Mucosa of rectum (tissue), 2 donors: ENCODE measurements at regions not wholly inside any gene's neighbourhood (a gene's known extent, or its start where the extent isn't known, plus 50 kb on each side); places are given as distances from the start of the nearest gene placed in this dataset.

Experiments
- H3K27ac ChIP-seq, 2 donors: one replicate each; pipeline ENCODE4 v1.7.0; 2013; ENCODE audit warnings: inconsistent platforms in 2 of 2, low read depth in 2 of 2, low read length in 2 of 2
- H3K27me3 ChIP-seq, 2 donors: one replicate each; pipeline ENCODE4 v1.7.0; 2013; ENCODE audit warnings: low read length in 2 of 2; ENCODE audit not compliant: control insufficient read depth in 2 of 2, insufficient read depth in 2 of 2
- H3K36me3 ChIP-seq, 2 donors: one replicate each; pipeline ENCODE4 v1.7.0; 2013; ENCODE audit warnings: low read length in 2 of 2; ENCODE audit not compliant: control insufficient read depth in 2 of 2, insufficient read depth in 2 of 2
- H3K4me1 ChIP-seq, 2 donors: one replicate each; pipeline ENCODE4 v1.7.0; 2013; ENCODE audit warnings: low read length in 2 of 2, mild to moderate bottlenecking in 1 of 2; ENCODE audit not compliant: control insufficient read depth in 2 of 2, insufficient read depth in 2 of 2
- H3K4me3 ChIP-seq, 2 donors: one replicate each; pipeline ENCODE4 v1.7.0; 2013; ENCODE audit warnings: low read length in 2 of 2
- H3K9ac ChIP-seq, 2 donors: one replicate each; pipeline ENCODE4 v1.7.0; 2013; ENCODE audit warnings: low read length in 2 of 2, low read depth in 1 of 2, mild to moderate bottlenecking in 1 of 2
- H3K9me3 ChIP-seq, 2 donors: one replicate each; pipeline ENCODE4 v1.7.0; 2013; ENCODE audit warnings: low read length in 2 of 2; ENCODE audit not compliant: control insufficient read depth in 2 of 2
- donor health status: healthy.
- donor health status: Normal muscosa, but diverticular disease.

GRCh38 chr4:63678358-63678931 lies 730.8 kb downstream of the TECRL start:
- no peaks in the 10 kb centered on the region for H3K27me3 ChIP-seq
- H3K9me3 ChIP-seq, result no peaks in the 10 kb centered on the region
- no peak overlapping the region for H3K9ac ChIP-seq
- no peak overlapping the region for H3K4me3 ChIP-seq
- H3K27ac ChIP-seq, result no peak overlapping the region
- H3K36me3 ChIP-seq, result no peaks in the 10 kb centered on the region
- H3K4me1 ChIP-seq, result no peaks in the 10 kb centered on the region

GRCh38 chr4:63670735-63671134 lies 738.5 kb downstream of the TECRL start:
- Histone ChIP-seq H3K36me3 (no peaks in the 10 kb centered on the region), H3K4me1 (no peaks in the 10 kb centered on the region), H3K27ac (no peak overlapping the region), H3K27me3 (no peaks in the 10 kb centered on the region), H3K4me3 (no peak overlapping the region), H3K9ac (no peak overlapping the region), H3K9me3 (peaks cover 0 to 4% of the 10 kb centered on the region in 2 donors)

GRCh38 chr4:63663870-63664269 lies 745.4 kb downstream of the TECRL start:
- Histone ChIP-seq H3K4me1 (no peaks in the 10 kb centered on the region), H3K9me3 (no peaks in the 10 kb centered on the region), H3K27ac (no peak overlapping the region), H3K4me3 (no peak overlapping the region), H3K9ac (no peak overlapping the region), H3K27me3 (no peaks in the 10 kb centered on the region), H3K36me3 (no peaks in the 10 kb centered on the region)

- Histone ChIP-seq H3K27ac (no peak overlapping the region), H3K4me1 (no peaks in the 10 kb centered on the region), H3K9me3 (no peaks in the 10 kb centered on the region), H3K27me3 (no peaks in the 10 kb centered on the region), H3K36me3 (no peaks in the 10 kb centered on the region), H3K9ac (no peak overlapping the region), H3K4me3 (no peak overlapping the region)
These were observed 764.9 kb downstream of the TECRL start for GRCh38 chr4:63644396-63644795.

GRCh38 chr4:63637270-63637669 lies 772.0 kb downstream of the TECRL start:
- Histone ChIP-seq H3K27ac (no peak overlapping the region), H3K9ac (no peak overlapping the region), H3K9me3 (peaks cover 0 to 2% of the 10 kb centered on the region in 2 donors), H3K27me3 (no peaks in the 10 kb centered on the region), H3K4me1 (no peaks in the 10 kb centered on the region), H3K4me3 (no peak overlapping the region), H3K36me3 (no peaks in the 10 kb centered on the region)

- no peak overlapping the region for H3K27ac ChIP-seq
- no peaks in the 10 kb centered on the region for H3K4me1 ChIP-seq
- no peaks in the 10 kb centered on the region for H3K27me3 ChIP-seq
- no peaks in the 10 kb centered on the region for H3K36me3 ChIP-seq
- no peak overlapping the region for H3K4me3 ChIP-seq
- H3K9ac ChIP-seq, result no peak overlapping the region
- H3K9me3 ChIP-seq, result peaks cover 0 to 2% of the 10 kb centered on the region in 2 donors
These were observed 776.4 kb downstream of the TECRL start for GRCh38 chr4:63632858-63633257.

- no peak overlapping the region for H3K9ac ChIP-seq
- H3K27ac ChIP-seq, result no peak overlapping the region
- no peaks in the 10 kb centered on the region for H3K27me3 ChIP-seq
- H3K4me3 ChIP-seq, result no peak overlapping the region
- H3K36me3 ChIP-seq, result no peaks in the 10 kb centered on the region
- no peaks in the 10 kb centered on the region for H3K9me3 ChIP-seq
- H3K4me1 ChIP-seq, result no peaks in the 10 kb centered on the region
These were observed 789.0 kb downstream of the TECRL start for GRCh38 chr4:63620271-63620670.

GRCh38 chr4:63619771-63620170 lies 789.5 kb downstream of the TECRL start:
- H3K4me1 ChIP-seq, result no peaks in the 10 kb centered on the region
- H3K36me3 ChIP-seq, result no peaks in the 10 kb centered on the region
- no peaks in the 10 kb centered on the region for H3K27me3 ChIP-seq
- no peak overlapping the region for H3K9ac ChIP-seq
- no peak overlapping the region for H3K27ac ChIP-seq
- no peak overlapping the region for H3K4me3 ChIP-seq
- H3K9me3 ChIP-seq, result no peaks in the 10 kb centered on the region

- Histone ChIP-seq H3K36me3 (no peaks in the 10 kb centered on the region), H3K4me1 (no peaks in the 10 kb centered on the region)
These were observed 790.1 kb downstream of the TECRL start for GRCh38 chr4:63618883-63619718.

GRCh38 chr4:63607169-63607872 lies 801.9 kb downstream of the TECRL start:
- Histone ChIP-seq H3K9me3 (peaks cover 0 to 3% of the 10 kb centered on the region in 2 donors), H3K4me3 (no peak overlapping the region), H3K4me1 (no peaks in the 10 kb centered on the region), H3K9ac (no peak overlapping the region), H3K27me3 (no peaks in the 10 kb centered on the region), H3K27ac (no peak overlapping the region), H3K36me3 (no peaks in the 10 kb centered on the region)

More at GRCh38 chr4:63618883-63619718, 790.1 kb downstream of the TECRL start:
- H3K27ac ChIP-seq, result no peak overlapping the region
- H3K4me3 ChIP-seq, result no peak overlapping the region
- H3K9ac ChIP-seq, result no peak overlapping the region
- no peaks in the 10 kb centered on the region for H3K9me3 ChIP-seq
- H3K27me3 ChIP-seq, result no peaks in the 10 kb centered on the region
